Mesodermal cell (in vitro differentiated cells): ENCODE measurements at regions not wholly inside any gene's neighbourhood (a gene's known extent, or its start where the extent isn't known, plus 50 kb on each side); places are given as distances from the start of the nearest gene placed in this dataset.

Source experiments
- H3K27ac ChIP-seq: 2 replicates; pipeline ENCODE4 v1.7.0; 2013; ENCODE audit warnings: mild to moderate bottlenecking, low read depth, low read length, moderate library complexity; ENCODE audit not compliant: severe bottlenecking
- H3K36me3 ChIP-seq: 2 replicates; pipeline ENCODE4 v1.7.1; 2013; ENCODE audit warnings: mild to moderate bottlenecking, low read length, moderate library complexity; ENCODE audit not compliant: control insufficient read depth, insufficient read depth
- H3K4me1 ChIP-seq: one replicate; pipeline ENCODE4 v1.7.1; 2013; ENCODE audit warnings: mild to moderate bottlenecking, low read length; ENCODE audit not compliant: insufficient read depth, control insufficient read depth, poor library complexity, severe bottlenecking
- H3K4me3 ChIP-seq: 2 replicates; pipeline ENCODE4 v1.7.0; 2013; ENCODE audit warnings: low read length, control low read depth, mild to moderate bottlenecking; ENCODE audit not compliant: insufficient read depth, poor library complexity, severe bottlenecking; ENCODE audit errors: extremely low read depth
- H3K9me3 ChIP-seq: 2 replicates; pipeline ENCODE4 v1.7.1; 2013; ENCODE audit warnings: mild to moderate bottlenecking, low read length, moderate library complexity; ENCODE audit not compliant: control insufficient read depth
- WGBS, 2 experiments: methylation state at CpG; one replicate each; pipeline ENCODE4 v1.1.5; 2013; ENCODE audit warnings: missing lambda C conversion rate in 2 of 2; ENCODE audit not compliant: insufficient coverage in 2 of 2; 5-methylcytosine and 5-hydroxymethylcytosine counted together

DNA sequence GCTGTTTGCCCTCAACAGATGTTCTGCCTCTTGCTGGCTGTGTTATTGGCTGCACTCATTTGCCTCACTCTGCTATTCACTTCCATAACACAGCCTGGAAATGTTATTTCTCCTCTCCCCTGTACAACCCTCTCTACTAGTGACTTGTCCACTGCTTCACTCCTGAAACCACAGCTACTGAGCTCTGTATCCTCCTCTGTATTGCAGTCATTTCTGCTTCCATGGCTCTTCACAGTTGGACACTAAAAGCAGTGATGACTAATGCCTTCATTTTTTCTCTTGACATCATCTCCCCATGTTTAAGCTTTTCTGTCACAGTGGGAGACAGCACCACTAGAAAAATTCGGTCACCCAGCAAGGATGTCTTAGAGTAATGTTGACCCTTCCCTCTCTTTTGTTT is 123.0 kb upstream of the PPP1R2C start:
- no peaks in the 10 kb centered on the region for H3K36me3 ChIP-seq

DNA sequence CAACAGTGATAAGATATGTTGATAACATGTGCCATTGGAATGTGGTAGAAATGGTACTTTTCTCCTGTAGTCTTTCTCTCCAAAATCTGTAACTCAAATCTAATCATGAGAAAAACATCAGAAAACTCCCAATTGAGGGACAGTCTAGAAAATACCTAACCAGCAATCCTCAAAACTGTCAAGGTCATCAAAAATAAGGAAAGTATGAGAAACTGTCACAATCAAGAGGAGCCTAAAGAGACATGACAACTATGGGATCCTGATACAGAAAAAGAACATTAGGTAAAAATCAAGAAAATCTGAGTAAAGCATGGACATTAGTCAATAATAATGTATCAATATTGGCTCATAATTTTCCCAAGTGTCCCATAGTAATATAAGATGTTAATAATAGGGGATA is 124.5 kb upstream of the PPP1R2C start:
- no peak overlapping the region for H3K27ac ChIP-seq
- H3K36me3 ChIP-seq, result no peaks in the 10 kb centered on the region
- peaks cover 5% of the 10 kb centered on the region for H3K4me1 ChIP-seq

More for the DNA sequence above, 123.0 kb upstream of the PPP1R2C start:
- no peak overlapping the region for H3K4me3 ChIP-seq
- H3K4me1 ChIP-seq, result peaks cover 5% of the 10 kb centered on the region
- no peak overlapping the region for H3K27ac ChIP-seq
- no CpG with 5 or more reads among the region's 1 CpG for WGBS, 2 experiments
- H3K9me3 ChIP-seq, result no peaks in the 10 kb centered on the region

DNA sequence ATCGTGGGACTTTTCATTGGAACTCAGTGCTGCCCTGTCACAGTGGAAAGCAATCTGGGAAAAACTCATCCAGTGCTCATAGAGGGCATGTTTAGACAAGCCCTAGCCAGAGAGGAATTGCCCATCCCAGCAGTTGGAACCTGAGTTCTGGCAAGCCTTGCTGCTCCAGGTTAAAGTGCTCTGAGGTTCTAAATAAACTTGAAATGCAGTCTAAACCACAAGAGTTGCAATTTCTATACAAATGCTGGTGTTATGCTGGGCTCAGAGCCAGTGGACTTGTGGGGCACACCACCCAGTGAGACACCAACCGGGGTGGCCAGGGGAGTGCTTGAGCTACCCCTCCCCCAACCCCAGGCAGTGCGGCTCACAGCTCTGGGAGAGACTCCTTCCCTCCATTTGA is 142.8 kb upstream of the PPP1R2C start:
- no peak overlapping the region for H3K4me3 ChIP-seq
- no peaks in the 10 kb centered on the region for H3K4me1 ChIP-seq
- no peak overlapping the region for H3K27ac ChIP-seq
- no peaks in the 10 kb centered on the region for H3K36me3 ChIP-seq
- 100% methylated on average over 1 of the region's 3 CpGs; no CpG with 5 or more reads in 1 of the 2 experiments for WGBS, 2 experiments
- H3K9me3 ChIP-seq, result no peaks in the 10 kb centered on the region

More for the DNA sequence above, 124.5 kb upstream of the PPP1R2C start:
- no peaks in the 10 kb centered on the region for H3K9me3 ChIP-seq
- no peak overlapping the region for H3K4me3 ChIP-seq

DNA sequence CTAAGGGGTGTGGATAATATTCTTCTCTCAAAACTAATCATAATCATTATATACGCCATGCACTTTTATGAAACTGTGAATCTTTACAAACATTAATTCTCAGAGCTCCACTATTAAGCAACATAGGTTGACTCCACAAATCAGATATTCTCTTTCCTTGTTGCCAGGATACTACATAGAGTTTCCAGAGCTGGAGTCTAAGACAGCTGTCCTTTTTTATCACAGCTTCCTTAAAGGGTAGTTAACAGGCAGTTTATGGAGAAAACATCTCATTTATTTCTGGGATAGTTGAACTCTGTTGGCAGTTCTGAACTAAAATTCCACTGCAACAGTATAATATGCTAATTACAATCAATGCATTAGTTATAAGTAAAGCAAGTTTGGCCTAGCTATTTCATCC is 152.1 kb upstream of the PPP1R2C start:
- H3K27ac ChIP-seq, result no peak overlapping the region
- H3K36me3 ChIP-seq, result no peaks in the 10 kb centered on the region
- no peak overlapping the region for H3K4me3 ChIP-seq
- no CpG with 5 or more reads among the region's 1 CpG for WGBS, 2 experiments
- peaks cover 2% of the 10 kb centered on the region for H3K4me1 ChIP-seq
- H3K9me3 ChIP-seq, result no peaks in the 10 kb centered on the region

DNA sequence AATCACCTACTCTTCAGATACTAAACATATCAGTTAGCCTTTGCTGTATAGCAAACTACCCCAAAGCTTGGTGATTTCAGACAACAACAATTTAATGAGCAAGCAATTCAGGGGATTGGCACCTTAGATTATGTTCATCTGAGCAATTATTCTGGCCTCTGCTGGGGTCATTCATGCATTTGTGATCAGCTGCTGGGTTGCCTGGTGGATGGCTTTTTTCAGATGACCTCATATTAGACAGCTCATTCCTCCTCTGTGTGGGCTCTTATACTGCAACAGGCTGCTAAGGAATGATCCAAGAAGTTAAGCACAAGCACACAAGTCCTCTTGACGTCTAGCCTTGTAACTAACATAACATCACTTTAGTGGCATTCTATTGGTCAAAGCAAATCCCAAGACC is 153.0 kb upstream of the PPP1R2C start:
- H3K36me3 ChIP-seq, result no peaks in the 10 kb centered on the region
- H3K4me1 ChIP-seq, result peaks cover 2% of the 10 kb centered on the region
- H3K4me3 ChIP-seq, result no peak overlapping the region
- WGBS, 2 experiments, result no CpG with 5 or more reads among the region's 1 CpG
- no peak overlapping the region for H3K27ac ChIP-seq
- no peaks in the 10 kb centered on the region for H3K9me3 ChIP-seq

DNA sequence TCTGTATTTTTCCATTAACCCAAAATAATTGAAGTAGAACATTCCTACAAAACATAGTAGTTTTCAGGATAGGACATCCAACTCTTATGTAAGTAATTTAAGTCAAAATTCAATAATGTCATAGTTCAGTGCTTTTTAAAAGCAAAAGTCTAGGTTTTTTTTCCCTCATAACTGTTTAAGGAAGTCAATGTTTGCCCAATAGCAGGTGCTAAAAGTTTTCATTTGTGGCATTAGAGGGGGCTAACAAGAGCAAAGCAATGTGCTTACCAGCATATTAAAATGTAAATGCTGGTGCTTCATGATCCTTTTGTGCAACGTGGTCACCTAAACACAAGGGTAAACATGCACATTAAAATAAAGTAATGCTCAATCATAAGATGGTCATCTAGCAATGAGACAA is 155.2 kb upstream of the PPP1R2C start:
- Histone ChIP-seq H3K4me1 (peaks cover 2% of the 10 kb centered on the region), H3K27ac (no peak overlapping the region), H3K4me3 (no peak overlapping the region), H3K9me3 (no peaks in the 10 kb centered on the region), H3K36me3 (no peaks in the 10 kb centered on the region)
- WGBS, 2 experiments, result no CpG with 5 or more reads among the region's 1 CpG

DNA sequence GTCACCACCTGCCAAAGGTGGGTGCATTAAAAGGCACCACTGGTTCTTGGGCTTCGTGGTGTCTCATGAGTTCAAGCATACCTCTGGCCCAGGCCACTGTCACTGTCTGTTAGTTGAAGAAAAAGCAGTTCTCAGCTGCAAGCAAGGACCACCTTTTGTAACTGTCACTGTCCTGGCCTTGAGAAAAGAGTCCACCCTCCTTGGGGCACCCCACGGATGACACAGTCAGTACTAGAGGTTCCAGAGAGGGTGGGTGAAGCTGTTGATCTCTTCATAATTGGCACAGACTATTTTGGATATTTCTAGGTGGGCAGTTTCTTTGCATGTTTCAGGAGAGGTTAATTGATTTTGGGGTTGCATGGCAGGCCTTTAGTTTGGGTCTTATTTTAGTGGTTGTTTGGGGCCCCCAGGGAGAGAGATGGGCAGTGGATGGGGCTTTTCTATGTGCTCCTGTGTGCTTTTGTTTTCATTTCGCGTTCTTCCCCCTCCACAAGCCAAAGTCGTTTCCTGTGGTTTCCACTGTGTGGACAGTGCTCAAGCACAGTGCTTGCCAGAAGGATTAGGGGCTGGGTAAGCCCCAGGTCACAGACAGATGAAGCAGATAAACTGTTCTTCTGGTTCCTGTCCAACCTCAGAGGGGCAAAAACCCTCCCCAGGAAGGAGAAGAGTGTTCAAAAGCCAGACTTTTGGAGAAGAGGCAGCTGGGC is 156.2 kb upstream of the PPP1R2C start:
- Histone ChIP-seq H3K4me3 (no peak overlapping the region), H3K4me1 (peaks cover 2% of the 10 kb centered on the region), H3K27ac (no peak overlapping the region), H3K36me3 (no peaks in the 10 kb centered on the region), H3K9me3 (no peaks in the 10 kb centered on the region)
- WGBS, 2 experiments, result 100% methylated on average over 2 of the region's 5 CpGs; no CpG with 5 or more reads in 1 of the 2 experiments

DNA sequence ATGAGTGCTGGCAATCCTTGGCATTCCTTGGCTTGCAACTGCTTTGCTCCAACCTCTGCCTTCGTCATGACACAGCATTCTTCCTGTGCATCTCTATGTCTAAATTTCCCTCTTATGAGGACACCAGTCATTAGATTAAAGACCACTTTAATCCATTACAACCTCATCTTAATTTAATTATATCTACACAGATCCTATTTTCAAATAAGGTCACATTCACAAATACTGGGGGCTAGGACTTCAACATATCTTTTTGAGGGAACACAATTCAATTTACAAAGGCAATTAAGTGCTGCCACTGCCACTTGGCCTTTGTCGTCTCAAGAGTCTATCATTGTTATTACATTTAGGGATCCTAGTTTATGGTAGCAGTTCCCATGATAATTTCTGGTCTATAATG is 163.7 kb upstream of the PPP1R2C start:
- 100% methylated on average over 1 of the region's 2 CpGs; no CpG with 5 or more reads in 1 of the 2 experiments for WGBS, 2 experiments
- H3K27ac ChIP-seq, result no peak overlapping the region
- H3K4me3 ChIP-seq, result no peak overlapping the region
- no peaks in the 10 kb centered on the region for H3K9me3 ChIP-seq
- H3K36me3 ChIP-seq, result no peaks in the 10 kb centered on the region
- no peaks in the 10 kb centered on the region for H3K4me1 ChIP-seq

DNA sequence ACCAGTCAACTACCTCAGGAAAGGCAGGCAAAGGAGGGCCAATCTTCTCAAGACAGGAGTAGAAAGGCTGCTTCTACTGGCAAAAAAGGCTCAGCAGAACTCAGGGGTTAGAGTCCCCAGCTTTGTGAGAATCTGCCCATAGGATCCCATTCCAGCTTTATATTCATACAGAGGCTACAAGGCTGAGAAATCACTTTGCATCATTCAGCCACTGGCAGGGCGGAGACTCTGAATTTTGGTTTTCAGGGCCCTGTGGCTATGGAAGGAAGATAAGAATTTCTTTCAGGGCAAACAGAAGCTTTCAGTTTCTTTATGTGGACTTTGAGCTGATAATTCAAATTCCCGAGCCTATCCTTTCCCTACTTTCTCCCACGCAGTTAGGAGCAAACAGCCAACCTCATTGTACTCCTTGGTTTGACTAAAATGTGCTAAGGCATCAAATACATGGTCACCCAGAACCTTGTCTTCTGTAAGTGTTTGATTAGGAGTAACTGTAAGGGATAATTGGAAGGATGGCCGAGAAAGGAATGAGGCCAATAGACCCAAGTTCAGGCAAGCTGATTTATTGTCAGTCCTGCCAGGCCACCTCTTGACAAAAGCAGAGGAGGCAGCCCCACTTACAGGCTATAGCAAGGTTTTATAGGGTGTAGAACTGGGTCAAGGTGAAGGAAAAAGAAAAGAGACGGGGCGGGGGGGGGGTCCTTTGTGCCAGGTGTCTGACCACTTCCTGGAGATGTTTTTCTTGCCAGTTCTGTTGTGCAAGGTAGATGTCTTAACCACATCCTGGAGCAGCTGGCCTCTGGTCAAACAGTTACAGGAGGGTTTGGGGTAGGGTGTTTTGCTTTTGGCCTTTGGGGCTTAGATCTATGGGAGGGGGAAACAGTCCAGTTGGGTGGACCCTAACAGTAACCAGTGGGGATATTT is 165.3 kb upstream of the PPP1R2C start:
- no CpG with 5 or more reads among the region's 6 CpGs for WGBS, 2 experiments
- no peaks in the 10 kb centered on the region for H3K9me3 ChIP-seq
- no peak overlapping the region for H3K4me3 ChIP-seq
- H3K27ac ChIP-seq, result no peak overlapping the region
- H3K36me3 ChIP-seq, result no peaks in the 10 kb centered on the region
- H3K4me1 ChIP-seq, result peaks cover 4% of the 10 kb centered on the region

DNA sequence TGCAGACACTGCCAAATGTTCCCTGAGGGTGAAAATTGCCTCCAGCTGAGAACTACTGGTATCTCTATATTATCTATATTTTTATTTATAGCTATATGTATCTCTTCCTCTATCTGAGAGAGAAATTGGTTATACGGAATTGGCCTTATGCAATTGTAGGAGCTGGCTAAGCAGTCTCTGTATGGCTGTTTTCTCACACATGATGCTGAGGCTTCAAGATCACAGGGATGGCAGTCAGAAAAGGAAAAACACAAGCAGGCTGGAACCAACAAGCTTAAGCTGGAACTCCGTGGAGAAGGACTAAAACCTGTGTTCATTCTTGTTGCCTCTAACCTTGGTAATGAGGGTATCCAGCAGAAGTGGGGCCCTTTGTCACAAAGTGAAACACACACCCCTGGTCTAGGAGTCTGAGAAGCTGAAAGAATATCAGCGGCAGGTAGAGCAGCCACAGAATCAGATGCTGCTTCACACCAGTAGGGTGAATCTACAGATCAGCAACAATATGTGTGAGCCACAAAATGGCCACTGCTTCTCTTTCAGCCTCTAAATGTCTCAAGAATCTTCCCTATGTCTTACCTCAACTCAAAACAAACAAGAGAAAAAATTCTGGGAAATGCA is 166.5 kb upstream of the PPP1R2C start:
- no peak overlapping the region for H3K4me3 ChIP-seq
- no peak overlapping the region for H3K27ac ChIP-seq
- no peaks in the 10 kb centered on the region for H3K9me3 ChIP-seq
- H3K36me3 ChIP-seq, result no peaks in the 10 kb centered on the region
- H3K4me1 ChIP-seq, result peaks cover 4% of the 10 kb centered on the region
- 100% methylated on average over 1 to 2 of the region's 3 CpGs for WGBS, 2 experiments
